ENCODE measurements at regions not wholly inside any gene's neighbourhood (a gene's known extent, or its start where the extent isn't known, plus 50 kb on each side); places are given as distances from the start of the nearest gene placed in this dataset.

DNA sequence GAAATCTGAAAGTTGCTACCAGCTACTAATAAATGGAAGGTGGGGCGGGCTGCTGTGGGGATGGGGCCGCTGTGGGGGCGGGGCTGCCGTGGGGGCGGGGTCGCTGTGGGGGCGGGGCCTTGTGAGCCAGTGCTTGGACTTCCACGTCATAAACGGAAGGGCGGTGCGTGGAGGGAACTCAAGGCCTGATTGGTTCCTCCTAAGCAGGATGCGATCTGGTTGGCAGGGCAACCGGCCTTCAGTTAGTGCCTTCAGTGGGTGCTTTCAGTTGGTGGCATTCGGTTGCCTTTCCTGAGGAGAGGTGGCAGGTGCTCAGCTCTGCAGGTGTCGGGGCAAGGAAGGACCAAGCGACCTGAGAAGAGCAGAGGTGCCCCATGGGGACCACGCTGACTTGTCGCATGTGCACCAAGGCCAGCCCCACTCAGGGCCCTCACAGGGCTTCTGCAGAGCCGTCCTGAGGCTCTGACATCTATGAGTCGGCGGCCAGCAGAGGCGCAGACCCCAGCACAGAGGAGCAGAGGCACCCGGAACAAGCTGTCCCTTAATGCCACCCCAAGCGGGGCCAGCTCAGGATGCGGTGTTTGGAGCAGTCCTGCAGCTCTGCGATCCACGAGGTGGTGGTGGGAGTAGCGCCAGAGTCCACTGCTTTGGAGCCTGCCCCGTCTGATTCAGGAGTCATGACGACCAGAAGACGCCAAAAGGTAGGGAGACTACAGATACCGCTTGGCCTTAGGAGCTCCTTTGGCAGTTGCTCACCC is 54.4 kb upstream of the PDSS1 start:
- no peak overlapping the region for H3K27ac ChIP-seq (ENCODE audit: low read length)
- no peak overlapping the region for H3K4me3 ChIP-seq (ENCODE audit: low read depth in 1 of 2, low read length in 2 of 2)
- no peaks in the 10 kb centered on the region for H3K27me3 ChIP-seq (ENCODE audit: low read depth, low read length)
- no peaks in the 10 kb centered on the region for H3K4me1 ChIP-seq (ENCODE audit: control insufficient read depth in 1 of 2, insufficient read depth in 2 of 2, low read length in 2 of 2)
- no peaks in the 10 kb centered on the region for H3K36me3 ChIP-seq (ENCODE audit: control insufficient read depth in 1 of 2, insufficient read depth in 2 of 2, low read length in 2 of 2)
- H3K9me3 ChIP-seq (ENCODE audit: control insufficient read depth in 1 of 2, low read length in 2 of 2), result no peaks in the 10 kb centered on the region

- Histone ChIP-seq H3K4me3 (ENCODE audit: low read depth in 1 of 2, low read length in 2 of 2) (no peak overlapping the region), H3K27ac (ENCODE audit: low read length) (no peak overlapping the region), H3K4me1 (ENCODE audit: control insufficient read depth in 1 of 2, insufficient read depth in 2 of 2, low read length in 2 of 2) (no peaks in the 10 kb centered on the region), H3K27me3 (ENCODE audit: low read depth, low read length) (no peaks in the 10 kb centered on the region), H3K36me3 (ENCODE audit: control insufficient read depth in 1 of 2, insufficient read depth in 2 of 2, low read length in 2 of 2) (no peaks in the 10 kb centered on the region), H3K9me3 (ENCODE audit: control insufficient read depth in 1 of 2, low read length in 2 of 2) (no peaks in the 10 kb centered on the region)
Measured at GRCh38 chr10:26647602-26648244, 49.8 kb upstream of the PDSS1 start.

Measured in muscle layer of duodenum (tissue), 2 donors.